Ureter (tissue), 1 donor: ENCODE measurements at regions not wholly inside any gene's neighbourhood (a gene's known extent, or its start where the extent isn't known, plus 50 kb on each side); places are given as distances from the start of the nearest gene placed in this dataset.
"Not testable (repeated sequence)": the region's sequence is repeated elsewhere in the genome, so short reads cannot be mapped to it uniquely, and the experiment has no call there.

ENCODE experiments used
- DNase-seq: peaks from one replicate; pipeline ENCODE4 v3.0.0-alpha.2; 2020; ENCODE audit warnings: low spot score
- donor health status: DM: yes; HTN: yes; CAD: no.

- DNase-seq = not testable (repeated sequence)
Observed at GRCh38 chr15:44849701-44850403, 106.6 kb upstream of the TERB2 start.

GRCh38 chr15:44853304-44853950 lies 103.1 kb upstream of the TERB2 start:
- peak; percentile 70 for DNase-seq

- not testable (repeated sequence) for DNase-seq
Observed at GRCh38 chr15:44854696-44855095, 101.8 kb upstream of the TERB2 start.

- not testable (repeated sequence) for DNase-seq
Observed at GRCh38 chr15:44856284-44856683, 100.2 kb upstream of the TERB2 start.

GRCh38 chr15:44857164-44857710 lies 99.2 kb upstream of the TERB2 start:
- DNase-seq = not testable (repeated sequence)

- DNase-seq = not testable (repeated sequence)
Observed at GRCh38 chr15:44859088-44859487, 97.4 kb upstream of the TERB2 start.

- not testable (repeated sequence) for DNase-seq
Observed at GRCh38 chr15:44860168-44860567, 96.3 kb upstream of the TERB2 start.

GRCh38 chr15:44861439-44861910 lies 95.0 kb upstream of the TERB2 start:
- no peak for DNase-seq

GRCh38 chr15:44861917-44862316 lies 94.6 kb upstream of the TERB2 start:
- no peak for DNase-seq

GRCh38 chr15:44862866-44863265 lies 93.6 kb upstream of the TERB2 start:
- not testable (repeated sequence) for DNase-seq

GRCh38 chr15:44868100-44868499 lies 88.4 kb upstream of the TERB2 start:
- DNase-seq = not testable (repeated sequence)

GRCh38 chr15:44870125-44870524 lies 86.4 kb upstream of the TERB2 start:
- not testable (repeated sequence) for DNase-seq

GRCh38 chr15:44873103-44873502 lies 83.4 kb upstream of the TERB2 start:
- DNase-seq = no peak

GRCh38 chr15:44879066-44879465 lies 77.4 kb upstream of the TERB2 start:
- DNase-seq = no peak

- no peak for DNase-seq
Observed at GRCh38 chr15:44882499-44882968, 74.0 kb upstream of the TERB2 start.

GRCh38 chr15:44883199-44883877 lies 73.1 kb upstream of the TERB2 start:
- DNase-seq = no peak

GRCh38 chr15:44898890-44899651 lies 57.4 kb upstream of the TERB2 start:
- DNase-seq = not testable (repeated sequence)

- DNase-seq = not testable (repeated sequence)
Observed at GRCh38 chr15:44899775-44900174, 56.7 kb upstream of the TERB2 start.

GRCh38 chr15:44900796-44901195 lies 55.7 kb upstream of the TERB2 start:
- DNase-seq = not testable (repeated sequence)

GRCh38 chr15:44903281-44903680 lies 53.2 kb upstream of the TERB2 start:
- not testable (repeated sequence) for DNase-seq

GRCh38 chr15:44904651-44905340 lies 51.7 kb upstream of the TERB2 start:
- DNase-seq = not testable (repeated sequence)
